K562 (cell line): ENCODE measurements at regions not wholly inside any gene's neighbourhood (a gene's known extent, or its start where the extent isn't known, plus 50 kb on each side); places are given as distances from the start of the nearest gene placed in this dataset.

Experiments
- CHD1 ChIP-seq: fragments of 200-600 bp; sonication (generic); IDR thresholded peaks from one replicate; pipeline ENCODE4 v1.6.1; 2012; ENCODE audit warnings: mild to moderate bottlenecking, moderate library complexity, low read length, inconsistent platforms
- GABPA ChIP-seq: fragments of 200-800 bp; sonication (Bioruptor generic); conservative IDR thresholded peaks from 2 replicates; pipeline ENCODE4 v1.6.1; 2016; ENCODE audit warnings: low read depth, missing genetic modification characterization, missing compliant biosample characterization
- JUN ChIP-seq, 2 experiments: sonication (generic) in 1 of 2; formaldehyde crosslinking in 1 of 2; IDR thresholded peaks; 2 replicates each; pipeline versions ENCODE4 v1.6.1 to v1.8.0; 2012 to 2022; ENCODE audit warnings: borderline replicate concordance in 2 of 2, mild to moderate bottlenecking in 2 of 2, improper control_type of control experiment in 1 of 2, low read depth in 1 of 2, low read length in 1 of 2, missing genetic modification reagents in 1 of 2
- MCM3 ChIP-seq: fragments of 450-650 bp; IDR thresholded peaks from 2 replicates; pipeline ENCODE4 v1.6.1; 2016
- MTA1 ChIP-seq: fragments of 450-650 bp; IDR thresholded peaks from 2 replicates; pipeline ENCODE4 v1.6.1; 2017; ENCODE audit warnings: borderline replicate concordance
- SAFB ChIP-seq: fragments of 200-400 bp; formaldehyde crosslinking; IDR thresholded peaks from 2 replicates; pipeline ENCODE4 v1.6.1; 2017; ENCODE audit warnings: low read depth, low read length, borderline replicate concordance
- SETDB1 ChIP-seq: IDR thresholded peaks from one replicate; pipeline ENCODE4 v1.6.1; 2012; ENCODE audit warnings: low read length, control low read depth, inconsistent platforms
- ZNF217 ChIP-seq: sonication (generic); formaldehyde crosslinking; IDR thresholded peaks from 2 replicates; pipeline ENCODE4 v1.8.0; 2022; ENCODE audit warnings: mild to moderate bottlenecking, missing genetic modification reagents
- TF ChIP-seq, protein P1 (sequence below): sonication (generic); formaldehyde crosslinking; IDR thresholded peaks from 2 replicates; pipeline ENCODE4 v1.8.1; 2022; ENCODE audit warnings: missing genetic modification reagents

DNA sequence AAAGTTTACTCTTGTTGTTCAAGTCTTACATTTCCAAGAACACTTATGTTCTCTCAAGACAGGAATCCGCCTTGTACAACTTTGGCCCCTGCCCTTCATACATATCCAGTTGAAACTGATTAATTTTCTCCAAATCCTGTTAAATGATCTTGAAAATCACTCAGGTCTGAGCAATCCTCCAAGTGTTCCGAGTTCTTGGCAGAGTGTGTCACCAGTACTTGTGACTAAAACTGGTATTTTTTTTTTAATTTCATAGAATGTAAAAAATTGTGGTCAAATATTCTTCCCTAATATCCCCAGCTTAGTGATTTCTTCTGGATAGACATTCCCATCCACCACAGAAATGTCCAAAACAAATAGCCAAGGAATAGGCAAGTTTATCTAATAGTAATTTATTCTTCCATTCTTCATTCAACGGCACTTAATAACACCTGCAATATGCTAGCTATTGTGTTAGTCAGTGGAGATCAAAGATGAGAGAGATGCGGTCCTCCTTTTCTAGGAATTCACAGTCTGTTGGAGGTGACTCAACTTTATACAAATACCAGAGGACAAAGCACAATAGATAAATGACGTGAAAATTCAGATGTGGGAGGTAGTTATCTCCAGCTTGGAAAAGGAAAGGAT is 71.4 kb downstream of the DIRAS3 start:
- no peak for TF ChIP-seq JUN (IDR thresholded peaks at IDR 0.05; ENCODE audit: borderline replicate concordance, low read depth, low read length)
- no peak for TF ChIP-seq JUN (CRISPR knock-in tag; IDR thresholded peaks at IDR 0.05; ENCODE audit: borderline replicate concordance)
- TF ChIP-seq ZNF217: no peak
- no peak for TF ChIP-seq SETDB1
- TF ChIP-seq MTA1: no peak
- TF ChIP-seq CHD1: no peak
- no peak for TF ChIP-seq SAFB
- TF ChIP-seq MCM3: no peak
- TF ChIP-seq, protein P1, sequence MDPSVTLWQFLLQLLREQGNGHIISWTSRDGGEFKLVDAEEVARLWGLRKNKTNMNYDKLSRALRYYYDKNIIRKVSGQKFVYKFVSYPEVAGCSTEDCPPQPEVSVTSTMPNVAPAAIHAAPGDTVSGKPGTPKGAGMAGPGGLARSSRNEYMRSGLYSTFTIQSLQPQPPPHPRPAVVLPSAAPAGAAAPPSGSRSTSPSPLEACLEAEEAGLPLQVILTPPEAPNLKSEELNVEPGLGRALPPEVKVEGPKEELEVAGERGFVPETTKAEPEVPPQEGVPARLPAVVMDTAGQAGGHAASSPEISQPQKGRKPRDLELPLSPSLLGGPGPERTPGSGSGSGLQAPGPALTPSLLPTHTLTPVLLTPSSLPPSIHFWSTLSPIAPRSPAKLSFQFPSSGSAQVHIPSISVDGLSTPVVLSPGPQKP (CRISPR knock-in tag): no peak
- no peak for TF ChIP-seq GABPA (tag)
